ENCODE measurements at regions not wholly inside any gene's neighbourhood (a gene's known extent, or its start where the extent isn't known, plus 50 kb on each side); places are given as distances from the start of the nearest gene placed in this dataset.
"Not testable (repeated sequence)": the region's sequence is repeated elsewhere in the genome, so short reads cannot be mapped to it uniquely, and the experiment has no call there.

- H3K27ac ChIP-seq (ENCODE audit: low read depth, low read length, poor library complexity, severe bottlenecking); H3K9me3 ChIP-seq (ENCODE audit: low read depth, low read length, poor library complexity, severe bottlenecking); H3K4me1 ChIP-seq (ENCODE audit: insufficient read depth, low read length, poor library complexity, severe bottlenecking); H3K4me3 ChIP-seq (ENCODE audit: low read depth, low read length, poor library complexity, severe bottlenecking); BruUV-seq (replicated peaks); POLR2A ChIA-PET (ENCODE audit: low non-redundant PET); CTCF ChIA-PET; DNase-seq (ENCODE audit: low spot score); H3K36me3 ChIP-seq (ENCODE audit: insufficient read depth, low read length, poor library complexity, severe bottlenecking); intact Hi-C loops (cut with micrococcal nuclease; ENCODE audit: unreplicated experiment): not testable (repeated sequence)
- H3K27me3 ChIP-seq (replicated peaks; ENCODE audit: insufficient read depth, low read depth, low read length, poor library complexity): peaks cover 84% of the 10 kb centered on the region
These were observed 803.8 kb downstream of the TMEM121 start for GRCh38 chr14:106329987-106330774.

- intact Hi-C loops (cut with micrococcal nuclease; ENCODE audit: unreplicated experiment); BruUV-seq (replicated peaks); POLR2A ChIA-PET (ENCODE audit: low non-redundant PET); H3K27ac ChIP-seq (ENCODE audit: low read depth, low read length, poor library complexity, severe bottlenecking); H3K36me3 ChIP-seq (ENCODE audit: insufficient read depth, low read length, poor library complexity, severe bottlenecking); CTCF ChIA-PET; H3K4me1 ChIP-seq (ENCODE audit: insufficient read depth, low read length, poor library complexity, severe bottlenecking); H3K4me3 ChIP-seq (ENCODE audit: low read depth, low read length, poor library complexity, severe bottlenecking); DNase-seq (ENCODE audit: low spot score); H3K9me3 ChIP-seq (ENCODE audit: low read depth, low read length, poor library complexity, severe bottlenecking): not testable (repeated sequence)
- TF ChIP-seq CTCF (conservative IDR thresholded peaks at IDR 0.05; ENCODE audit: low read depth, low read length): peak; percentile 57
- peaks cover 59% of the 10 kb centered on the region for H3K27me3 ChIP-seq (replicated peaks; ENCODE audit: insufficient read depth, low read depth, low read length, poor library complexity)
These were observed 808.2 kb downstream of the TMEM121 start for GRCh38 chr14:106334428-106335109.

- BruUV-seq (replicated peaks); H3K4me1 ChIP-seq (ENCODE audit: insufficient read depth, low read length, poor library complexity, severe bottlenecking); H3K27ac ChIP-seq (ENCODE audit: low read depth, low read length, poor library complexity, severe bottlenecking); intact Hi-C loops (cut with micrococcal nuclease; ENCODE audit: unreplicated experiment); DNase-seq (ENCODE audit: low spot score); H3K36me3 ChIP-seq (ENCODE audit: insufficient read depth, low read length, poor library complexity, severe bottlenecking); CTCF ChIA-PET; H3K9me3 ChIP-seq (ENCODE audit: low read depth, low read length, poor library complexity, severe bottlenecking); H3K4me3 ChIP-seq (ENCODE audit: low read depth, low read length, poor library complexity, severe bottlenecking); POLR2A ChIA-PET (ENCODE audit: low non-redundant PET): not testable (repeated sequence)
- H3K27me3 ChIP-seq (replicated peaks; ENCODE audit: insufficient read depth, low read depth, low read length, poor library complexity): peaks cover 63% of the 10 kb centered on the region
These were observed 808.7 kb downstream of the TMEM121 start for GRCh38 chr14:106335110-106335429.

GRCh38 chr14:106338775-106339174 lies 812.4 kb downstream of the TMEM121 start:
- H3K36me3 ChIP-seq (ENCODE audit: insufficient read depth, low read length, poor library complexity, severe bottlenecking); BruUV-seq (replicated peaks); H3K4me1 ChIP-seq (ENCODE audit: insufficient read depth, low read length, poor library complexity, severe bottlenecking); DNase-seq (ENCODE audit: low spot score); H3K4me3 ChIP-seq (ENCODE audit: low read depth, low read length, poor library complexity, severe bottlenecking); H3K27ac ChIP-seq (ENCODE audit: low read depth, low read length, poor library complexity, severe bottlenecking); H3K9me3 ChIP-seq (ENCODE audit: low read depth, low read length, poor library complexity, severe bottlenecking); intact Hi-C loops (cut with micrococcal nuclease; ENCODE audit: unreplicated experiment); POLR2A ChIA-PET (ENCODE audit: low non-redundant PET); CTCF ChIA-PET: not testable (repeated sequence)
- peaks cover 56% of the 10 kb centered on the region for H3K27me3 ChIP-seq (replicated peaks; ENCODE audit: insufficient read depth, low read depth, low read length, poor library complexity)

GRCh38 chr14:106340658-106341057 lies 814.3 kb downstream of the TMEM121 start:
- POLR2A ChIA-PET (ENCODE audit: low non-redundant PET); H3K4me1 ChIP-seq (ENCODE audit: insufficient read depth, low read length, poor library complexity, severe bottlenecking); H3K9me3 ChIP-seq (ENCODE audit: low read depth, low read length, poor library complexity, severe bottlenecking); H3K4me3 ChIP-seq (ENCODE audit: low read depth, low read length, poor library complexity, severe bottlenecking); H3K27ac ChIP-seq (ENCODE audit: low read depth, low read length, poor library complexity, severe bottlenecking); DNase-seq (ENCODE audit: low spot score); BruUV-seq (replicated peaks); H3K36me3 ChIP-seq (ENCODE audit: insufficient read depth, low read length, poor library complexity, severe bottlenecking): not testable (repeated sequence)
- intact Hi-C loops (cut with micrococcal nuclease; ENCODE audit: unreplicated experiment): loop anchor here (10.0 kb wide), 1 partner anchor 444 kb away; no protein-coding TSS in a partner anchor
- CTCF ChIA-PET: interaction anchor here (0.8 kb wide), 1 partner anchor 9 kb away, joined by 3 read pairs; no protein-coding TSS in a partner anchor
- H3K27me3 ChIP-seq (replicated peaks; ENCODE audit: insufficient read depth, low read depth, low read length, poor library complexity): peaks cover 68% of the 10 kb centered on the region

- CTCF ChIA-PET; DNase-seq (ENCODE audit: low spot score); H3K9me3 ChIP-seq (ENCODE audit: low read depth, low read length, poor library complexity, severe bottlenecking); H3K36me3 ChIP-seq (ENCODE audit: insufficient read depth, low read length, poor library complexity, severe bottlenecking); BruUV-seq (replicated peaks); H3K4me3 ChIP-seq (ENCODE audit: low read depth, low read length, poor library complexity, severe bottlenecking); H3K4me1 ChIP-seq (ENCODE audit: insufficient read depth, low read length, poor library complexity, severe bottlenecking); POLR2A ChIA-PET (ENCODE audit: low non-redundant PET); H3K27ac ChIP-seq (ENCODE audit: low read depth, low read length, poor library complexity, severe bottlenecking): not testable (repeated sequence)
- peaks cover 73% of the 10 kb centered on the region for H3K27me3 ChIP-seq (replicated peaks; ENCODE audit: insufficient read depth, low read depth, low read length, poor library complexity)
- intact Hi-C loops (cut with micrococcal nuclease; ENCODE audit: unreplicated experiment): loop anchor here (10.0 kb wide), 1 partner anchor 444 kb away; no protein-coding TSS in a partner anchor
These were observed 814.8 kb downstream of the TMEM121 start for GRCh38 chr14:106341161-106341560.
